Stimulated activated CD8-positive, alpha-beta memory T cell treated with anti-CD3 and anti-CD28 coated beads, Interleukin-15, amount 100 ng/mL, for 48 hours (primary cell): ENCODE measurements at regions not wholly inside any gene's neighbourhood (a gene's known extent, or its start where the extent isn't known, plus 50 kb on each side); places are given as distances from the start of the nearest gene placed in this dataset.
"Not testable (repeated sequence)": the region's sequence is repeated elsewhere in the genome, so short reads cannot be mapped to it uniquely, and the experiment has no call there.

Source experiments
- DNase-seq, 2 donors: peaks; one replicate each; pipeline ENCODE4 v3.0.0-alpha.2; 2020; ENCODE audit warnings: low read depth in 2 of 2

- DNase-seq, result no peak
These were observed 205.3 kb upstream of the GCFC2 start for GRCh38 chr2:75915851-75916634.

GRCh38 chr2:75896779-75897366 is 186.2 kb upstream of the GCFC2 start:
- DNase-seq, result no peak

GRCh38 chr2:75894170-75894569 is 183.5 kb upstream of the GCFC2 start:
- DNase-seq, result no peak

- DNase-seq, result no peak
These were observed 181.8 kb upstream of the GCFC2 start for GRCh38 chr2:75892490-75892889.

GRCh38 chr2:75882530-75882929 is 171.8 kb upstream of the GCFC2 start:
- no peak for DNase-seq

- DNase-seq, result not testable (repeated sequence)
These were observed 164.9 kb upstream of the GCFC2 start for GRCh38 chr2:75875606-75876005.

GRCh38 chr2:75871762-75872614 is 161.3 kb upstream of the GCFC2 start:
- not testable (repeated sequence) for DNase-seq

GRCh38 chr2:75870651-75871137 is 160.0 kb upstream of the GCFC2 start:
- no peak for DNase-seq

- no peak for DNase-seq
These were observed 159.4 kb upstream of the GCFC2 start for GRCh38 chr2:75870133-75870532.

- no peak for DNase-seq
These were observed 155.0 kb upstream of the GCFC2 start for GRCh38 chr2:75865702-75866101.

GRCh38 chr2:75865083-75865482 is 154.4 kb upstream of the GCFC2 start:
- no peak for DNase-seq

- DNase-seq, result no peak
These were observed 151.8 kb upstream of the GCFC2 start for GRCh38 chr2:75862547-75862946.

- DNase-seq, result no peak
These were observed 142.7 kb upstream of the GCFC2 start for GRCh38 chr2:75853436-75853835.

GRCh38 chr2:75852639-75853038 is 141.9 kb upstream of the GCFC2 start:
- no peak for DNase-seq

- no peak for DNase-seq
These were observed 136.0 kb upstream of the GCFC2 start for GRCh38 chr2:75846683-75847190.

- DNase-seq, result no peak
These were observed 133.9 kb upstream of the GCFC2 start for GRCh38 chr2:75844651-75845050.

- DNase-seq, result not testable (repeated sequence)
These were observed 123.9 kb upstream of the GCFC2 start for GRCh38 chr2:75834588-75834987.

GRCh38 chr2:75833386-75833785 is 122.7 kb upstream of the GCFC2 start:
- no peak for DNase-seq

- no peak for DNase-seq
These were observed 118.1 kb upstream of the GCFC2 start for GRCh38 chr2:75828826-75829225.

- not testable (repeated sequence) for DNase-seq
These were observed 112.8 kb upstream of the GCFC2 start for GRCh38 chr2:75823515-75823914.

- DNase-seq, result no peak
These were observed 111.6 kb upstream of the GCFC2 start for GRCh38 chr2:75822336-75822735.

- no peak for DNase-seq
These were observed 110.0 kb upstream of the GCFC2 start for GRCh38 chr2:75820693-75821092.
